NCI-H446 (cell line): ENCODE measurements at regions not wholly inside any gene's neighbourhood (a gene's known extent, or its start where the extent isn't known, plus 50 kb on each side); places are given as distances from the start of the nearest gene placed in this dataset.

Source experiments
- DNase-seq, 2 experiments: peaks; one replicate each; lab custom pipeline; 2025; lab: John Stamatoyannopoulos, UW

DNA sequence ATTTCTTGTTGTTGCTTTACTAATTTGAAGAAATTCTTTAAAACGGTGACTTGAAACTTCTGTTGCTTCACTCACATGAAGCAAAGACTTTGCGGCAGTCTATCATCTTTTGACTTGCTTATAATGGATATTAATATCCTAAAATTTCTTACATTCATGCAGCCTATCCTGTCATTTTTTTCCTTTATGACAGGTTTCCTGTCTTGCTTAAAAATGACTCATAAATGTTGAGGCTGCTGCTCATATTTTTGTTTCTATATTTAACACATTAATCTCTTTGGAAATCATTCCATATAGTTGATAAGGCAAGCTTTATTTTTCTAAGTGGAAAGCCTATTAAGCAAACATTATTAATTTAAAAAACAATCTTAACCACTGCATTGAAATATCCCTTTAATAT is 176.6 kb upstream of the GALNTL6 start:
- DNase-seq, result no peak

GRCh38 chr4:171629737-171630136 is 183.5 kb upstream of the GALNTL6 start:
- no peak for DNase-seq

- DNase-seq, result no peak
These were observed 184.0 kb upstream of the GALNTL6 start for GRCh38 chr4:171629182-171629581.

- no peak for DNase-seq
These were observed 186.7 kb upstream of the GALNTL6 start for GRCh38 chr4:171626554-171626953.

DNA sequence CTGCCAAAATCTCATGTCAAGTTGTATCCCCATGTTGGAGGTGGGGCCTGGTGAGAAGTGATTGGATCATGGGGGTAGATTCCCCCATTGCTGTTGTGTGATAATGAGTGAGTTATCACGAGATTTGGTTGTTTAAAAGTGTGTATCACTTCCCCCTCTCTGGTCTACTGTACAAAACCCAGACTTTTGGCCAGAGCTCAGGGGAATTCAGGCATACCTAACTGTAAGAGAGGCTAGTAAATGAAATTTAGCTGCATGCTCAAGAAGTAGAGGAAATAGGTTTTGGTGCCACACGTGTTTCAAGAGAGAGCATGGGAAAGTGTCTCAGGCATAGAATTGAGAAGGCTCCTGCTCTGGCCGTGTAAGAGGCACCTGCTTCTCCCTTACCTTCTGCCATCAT is 190.5 kb upstream of the GALNTL6 start:
- DNase-seq, result no peak

- DNase-seq, result no peak
These were observed 191.6 kb upstream of the GALNTL6 start for GRCh38 chr4:171621646-171622045.

- no peak for DNase-seq
These were observed 200.3 kb upstream of the GALNTL6 start for GRCh38 chr4:171612907-171613306.

GRCh38 chr4:171602638-171603355 is 210.4 kb upstream of the GALNTL6 start:
- no peak for DNase-seq

DNA sequence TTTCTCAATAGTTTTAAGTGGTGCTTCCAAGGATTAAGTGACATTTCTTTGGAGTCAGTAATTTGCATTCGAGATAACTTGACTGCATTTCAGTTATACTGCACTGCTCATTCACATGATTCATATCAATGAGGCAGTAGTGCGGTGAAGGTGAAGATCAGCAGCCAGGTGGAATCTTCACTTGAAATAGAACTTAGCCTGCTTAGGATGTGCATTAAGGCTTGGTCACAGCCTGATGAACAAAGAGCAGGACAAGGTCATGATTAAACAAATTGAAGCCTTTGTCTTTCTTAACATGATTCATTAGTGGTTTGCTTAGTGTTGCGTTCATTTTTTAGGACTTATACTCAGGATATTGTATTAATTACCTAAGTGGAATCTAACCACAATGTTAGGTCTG is 212.1 kb upstream of the GALNTL6 start:
- DNase-seq, result no peak

- no peak for DNase-seq
These were observed 213.6 kb upstream of the GALNTL6 start for GRCh38 chr4:171599628-171600027.

GRCh38 chr4:171594293-171594692 is 218.9 kb upstream of the GALNTL6 start:
- DNase-seq, result no peak

DNA sequence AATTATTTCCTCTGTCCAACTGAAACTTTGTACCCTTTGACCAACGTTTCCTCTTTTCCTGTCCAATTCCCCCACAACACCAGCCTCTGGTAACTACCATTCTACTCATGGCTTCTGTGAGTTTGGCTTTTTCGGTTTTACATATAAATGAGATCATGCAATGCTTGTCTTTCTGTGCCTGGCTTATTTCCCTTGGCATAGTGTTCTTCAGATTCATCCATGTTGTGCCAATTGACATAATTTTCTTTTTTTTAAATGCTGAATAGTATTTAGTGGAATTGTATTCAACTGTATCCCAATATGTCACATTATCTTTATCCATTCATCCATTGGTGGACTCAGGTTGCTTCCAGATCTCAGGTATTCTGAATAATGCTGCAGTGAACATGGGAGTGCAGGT is 222.5 kb upstream of the GALNTL6 start:
- no peak for DNase-seq

DNA sequence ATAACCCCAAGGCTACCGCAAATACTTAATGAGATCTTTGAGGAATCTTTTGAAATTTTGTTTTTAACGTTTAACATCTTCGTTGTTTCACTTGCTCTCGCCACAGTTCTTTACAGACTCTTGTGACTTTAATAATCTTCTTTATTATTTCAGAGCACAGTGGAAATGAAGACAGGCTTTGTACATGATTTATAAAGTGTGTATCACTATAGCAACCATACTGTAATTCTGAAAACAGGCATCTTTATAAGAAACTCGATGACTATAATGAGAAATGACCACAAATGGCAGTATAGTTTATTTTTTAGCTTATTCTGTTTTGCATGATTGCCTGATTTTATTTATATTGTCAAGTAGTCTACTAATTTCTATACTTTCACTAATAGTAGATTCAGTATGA is 224.4 kb upstream of the GALNTL6 start:
- no peak for DNase-seq

- DNase-seq, result no peak
These were observed 225.1 kb upstream of the GALNTL6 start for GRCh38 chr4:171588051-171588545.

DNA sequence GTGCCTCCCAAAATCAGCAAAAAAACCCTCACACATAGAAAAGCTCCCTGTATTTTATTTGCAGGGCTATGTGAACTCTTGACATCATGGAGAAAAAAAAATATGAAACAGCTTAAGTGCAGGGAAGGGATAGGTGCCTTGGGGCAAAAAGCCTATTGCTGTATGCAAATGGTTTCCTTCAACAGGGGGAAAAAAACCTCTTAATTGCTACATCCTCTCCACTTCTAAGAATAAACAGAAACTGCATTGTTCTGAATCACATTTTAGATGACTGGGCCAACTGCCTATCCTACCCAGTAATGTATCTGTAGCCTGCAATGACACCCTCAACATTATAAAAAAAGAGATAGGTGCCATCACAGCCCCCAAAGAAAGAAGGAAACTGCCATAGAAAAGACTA is 229.4 kb upstream of the GALNTL6 start:
- DNase-seq, result no peak

DNA sequence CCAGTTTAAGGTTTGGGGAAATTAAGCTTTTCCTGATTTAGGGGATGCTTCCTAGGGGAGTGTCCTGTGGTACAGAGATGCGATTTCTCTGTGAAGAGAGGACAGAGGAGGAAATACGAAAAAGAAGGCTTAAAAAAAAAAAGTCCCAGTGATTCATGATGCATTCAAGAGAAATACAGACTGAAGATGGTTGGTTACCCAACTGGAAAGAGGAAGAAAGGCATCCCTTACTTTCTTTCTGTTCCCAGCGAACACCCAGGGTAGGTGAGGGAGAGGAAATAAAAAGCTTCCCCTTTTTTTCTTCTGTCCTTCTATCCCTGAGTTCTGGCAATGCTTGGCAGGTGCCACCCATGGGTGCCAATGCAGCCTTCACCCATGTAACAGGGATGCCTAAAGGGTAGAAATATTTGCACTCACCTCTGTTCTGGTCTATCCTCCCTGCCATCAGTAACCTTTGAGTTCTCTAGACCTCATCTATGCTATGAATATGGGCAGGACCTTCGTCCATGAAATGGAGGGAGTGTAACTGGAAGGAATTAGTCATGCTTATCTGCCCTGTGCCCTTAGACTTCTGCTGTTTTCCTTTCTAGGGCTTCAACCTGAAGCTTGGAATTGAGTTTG is 230.1 kb upstream of the GALNTL6 start:
- DNase-seq, result no peak

GRCh38 chr4:171573181-171573580 is 240.0 kb upstream of the GALNTL6 start:
- DNase-seq, result no peak

DNA sequence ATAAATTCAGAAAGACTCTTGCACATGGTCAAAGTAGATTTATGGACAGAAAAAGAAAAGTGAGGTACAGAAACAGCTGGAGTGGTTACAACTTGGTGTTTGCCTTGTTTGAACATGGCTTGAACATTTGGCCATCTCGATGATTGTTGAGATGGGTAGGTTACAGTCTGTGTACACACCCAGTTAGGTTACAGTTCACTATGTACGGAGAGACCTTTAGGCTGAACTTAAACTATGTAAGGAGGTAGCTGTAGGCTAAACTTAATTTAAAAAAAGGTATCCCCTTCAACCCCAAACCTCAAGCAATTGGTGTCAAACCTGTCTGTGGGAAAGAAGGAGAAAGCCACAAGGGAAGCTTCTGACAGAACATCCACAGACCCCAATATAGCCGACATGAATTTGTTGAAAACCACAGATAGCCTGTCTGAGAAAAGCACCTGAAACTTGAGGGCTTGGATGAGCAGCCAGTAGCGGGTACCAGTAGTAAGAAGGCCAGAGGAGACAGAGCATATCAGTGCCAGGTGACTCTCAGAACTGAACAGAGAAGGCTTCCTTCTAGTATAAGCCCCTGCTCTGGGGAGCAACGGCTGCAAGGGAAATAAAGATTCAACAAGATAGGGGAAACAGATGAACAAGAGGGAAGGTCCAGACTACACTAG is 247.9 kb upstream of the GALNTL6 start:
- DNase-seq, result no peak

GRCh38 chr4:171561419-171561818 is 251.8 kb upstream of the GALNTL6 start:
- no peak for DNase-seq

GRCh38 chr4:171553961-171554360 is 259.2 kb upstream of the GALNTL6 start:
- no peak for DNase-seq

DNA sequence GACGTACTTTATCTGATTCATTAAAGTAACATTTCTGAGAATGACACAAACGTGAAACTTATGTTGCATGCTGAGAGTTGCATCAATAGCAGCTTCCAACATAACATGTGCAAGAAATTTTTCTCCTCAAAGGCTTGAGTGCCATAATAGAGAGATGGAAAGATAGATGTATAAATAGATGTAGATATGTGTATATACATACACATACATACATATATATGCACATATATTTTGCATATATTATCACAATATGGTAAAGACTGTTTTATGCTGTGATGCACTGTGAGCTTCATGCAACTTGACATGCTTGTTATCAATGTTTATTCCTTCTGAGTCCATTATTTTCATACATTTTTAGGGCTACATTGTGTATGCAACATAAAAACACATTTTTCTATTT is 270.6 kb upstream of the GALNTL6 start:
- DNase-seq, result no peak

DNA sequence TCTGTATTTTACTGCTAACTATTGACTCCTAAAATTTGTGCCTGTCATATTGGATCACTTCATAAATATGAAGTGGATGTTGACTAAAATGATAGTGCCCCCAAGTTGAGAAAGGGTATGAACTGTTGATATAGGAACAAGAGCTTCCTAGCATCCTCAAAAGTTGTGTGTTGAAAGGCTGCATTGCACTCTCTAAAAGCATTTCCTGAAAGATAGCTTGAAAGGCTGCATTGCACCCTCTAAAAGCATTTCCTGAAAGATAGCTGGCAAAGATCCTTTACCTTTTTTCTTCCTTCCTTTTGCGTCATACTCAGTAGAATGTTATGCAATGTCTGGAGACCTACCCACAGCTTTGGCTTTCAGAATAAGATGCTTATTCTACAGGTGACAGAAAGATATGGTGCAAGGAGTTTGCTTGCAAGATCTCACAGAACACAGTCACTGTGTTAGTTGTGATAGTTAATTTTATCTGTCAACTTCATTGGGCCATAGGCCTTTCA is 274.6 kb upstream of the GALNTL6 start:
- no peak for DNase-seq

DNA sequence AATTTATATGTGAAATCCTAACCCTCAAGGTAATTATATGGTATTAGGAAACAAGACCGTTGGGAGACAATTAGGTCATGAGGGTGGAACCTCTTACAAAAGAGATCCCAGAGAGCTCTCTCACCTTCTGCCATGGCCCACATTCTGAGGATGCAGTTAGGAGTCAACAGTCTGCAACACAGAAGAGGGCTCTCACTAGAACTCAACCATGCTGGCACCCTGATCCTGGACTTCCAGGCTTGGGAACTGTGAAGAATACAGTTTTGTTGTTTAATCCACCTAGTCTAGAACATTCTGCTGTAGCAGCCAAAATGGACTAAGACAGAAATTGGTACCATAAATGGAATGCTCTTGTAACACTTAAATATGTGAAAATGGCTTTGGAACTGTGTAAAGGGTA is 278.8 kb upstream of the GALNTL6 start:
- no peak for DNase-seq
